ENCODE measurements at regions not wholly inside any gene's neighbourhood (a gene's known extent, or its start where the extent isn't known, plus 50 kb on each side); places are given as distances from the start of the nearest gene placed in this dataset.

DNA sequence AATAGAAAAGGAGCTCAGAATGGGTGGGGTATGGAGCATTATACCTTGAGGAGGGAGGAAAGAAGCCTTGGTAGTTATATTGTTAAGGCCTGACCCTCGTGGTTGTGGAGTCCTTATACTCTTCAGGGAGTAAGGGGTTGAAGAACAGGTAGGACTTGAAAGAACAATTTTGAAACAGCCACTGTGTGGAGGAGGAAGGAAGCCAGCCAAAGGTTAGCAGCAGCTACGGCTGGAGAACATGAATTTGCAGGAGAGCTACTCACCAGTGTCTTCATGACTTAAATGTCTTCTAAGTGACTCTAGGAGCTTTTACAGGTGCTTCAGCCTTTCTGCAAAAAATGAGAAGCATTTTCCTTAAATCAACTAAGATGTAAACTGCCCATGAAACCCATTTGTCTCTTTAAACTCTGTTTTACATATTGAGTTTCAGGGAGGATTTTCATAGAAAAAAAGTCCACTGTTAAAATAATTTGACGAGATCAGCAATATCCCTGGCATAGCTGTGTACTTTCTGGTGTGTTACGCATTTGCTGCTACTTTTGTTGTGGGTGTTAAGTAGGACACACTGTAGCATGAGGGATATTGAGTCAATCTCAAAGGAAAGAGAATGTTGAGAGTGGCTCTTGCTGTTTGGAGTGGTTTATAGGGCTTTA is 110.6 kb upstream of the ELL2 start:
- no peaks in the 10 kb centered on the region for H3K36me3 ChIP-seq (ENCODE audit: control insufficient read depth, insufficient read depth, low read length)

GRCh38 chr5:96070622-96071225 is 109.1 kb upstream of the ELL2 start:
- Histone ChIP-seq H3K36me3 (ENCODE audit: control insufficient read depth, insufficient read depth, low read length) (no peaks in the 10 kb centered on the region), H2AFZ (no peak overlapping the region), H3K4me2 (ENCODE audit: low read length) (no peak overlapping the region), H3K4me1 (peaks cover 3% of the 10 kb centered on the region), H3K9ac (no peak overlapping the region), H3K79me2 (no peaks in the 10 kb centered on the region), H3K27ac (no peak overlapping the region), H3K9me3 (ENCODE audit: control insufficient read depth, low read length) (no peaks in the 10 kb centered on the region), H3K4me3 (ENCODE audit: low read depth, low read length) (no peak overlapping the region), H3K27me3 (ENCODE audit: control insufficient read depth, insufficient read depth, low read length) (no peaks in the 10 kb centered on the region)
- TF ChIP-seq CTCF (IDR thresholded peaks at IDR 0.05): no peak

More for the DNA sequence above, 110.6 kb upstream of the ELL2 start:
- no peak overlapping the region for H2AFZ ChIP-seq
- no peaks in the 10 kb centered on the region for H3K4me1 ChIP-seq
- no peaks in the 10 kb centered on the region for H3K27me3 ChIP-seq (ENCODE audit: control insufficient read depth, insufficient read depth, low read length)
- no peaks in the 10 kb centered on the region for H3K79me2 ChIP-seq
- H3K9ac ChIP-seq: no peak overlapping the region
- H3K27ac ChIP-seq: no peak overlapping the region
- no peaks in the 10 kb centered on the region for H3K9me3 ChIP-seq (ENCODE audit: control insufficient read depth, low read length)
- no peak overlapping the region for H3K4me2 ChIP-seq (ENCODE audit: low read length)
- no peak for TF ChIP-seq CTCF (IDR thresholded peaks at IDR 0.05)
- H3K4me3 ChIP-seq (ENCODE audit: low read depth, low read length): no peak overlapping the region

DNA sequence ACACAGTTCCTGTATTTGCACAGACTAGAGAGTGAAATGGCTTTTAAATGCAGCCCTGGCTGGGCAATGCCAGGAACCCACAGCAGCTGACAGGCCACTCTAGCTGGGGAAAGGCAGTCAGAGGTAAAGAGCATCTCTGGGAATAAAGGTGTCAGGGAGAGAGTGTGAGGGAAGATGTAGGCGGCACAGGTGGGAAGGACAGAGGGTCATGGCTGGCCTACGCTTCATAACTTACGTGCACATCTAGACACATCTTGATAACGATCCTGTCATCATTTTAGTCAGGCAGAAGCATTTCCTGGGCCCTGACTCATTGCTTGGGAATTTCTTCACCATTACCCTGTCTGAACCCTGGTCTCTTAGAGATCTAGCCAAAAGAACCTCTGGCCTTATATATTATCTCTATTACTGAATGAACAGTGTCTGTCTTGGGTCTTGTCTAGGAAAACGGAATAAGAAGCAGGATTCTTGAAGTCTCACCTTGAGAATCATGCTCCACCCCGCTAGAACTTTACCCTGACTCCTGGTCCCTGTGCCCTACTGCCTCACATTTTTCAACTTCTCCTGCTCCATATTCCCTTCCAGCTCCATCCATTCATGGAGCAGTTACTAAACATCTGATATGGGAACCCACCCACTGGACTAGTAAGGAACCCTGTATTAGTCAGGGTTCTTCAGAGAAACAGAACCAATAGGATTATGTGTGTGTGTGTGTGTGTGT is 106.4 kb upstream of the ELL2 start:
- Histone ChIP-seq H3K36me3 (ENCODE audit: control insufficient read depth, insufficient read depth, low read length) (no peaks in the 10 kb centered on the region), H2AFZ (peak overlapping the region; percentile 50), H3K27ac (no peak overlapping the region), H3K4me1 (peaks cover 3% of the 10 kb centered on the region), H3K79me2 (no peaks in the 10 kb centered on the region), H3K4me2 (ENCODE audit: low read length) (no peak overlapping the region), H3K4me3 (ENCODE audit: low read depth, low read length) (no peak overlapping the region), H3K9me3 (ENCODE audit: control insufficient read depth, low read length) (no peaks in the 10 kb centered on the region), H3K27me3 (ENCODE audit: control insufficient read depth, insufficient read depth, low read length) (no peaks in the 10 kb centered on the region), H3K9ac (no peak overlapping the region)
- no peak for TF ChIP-seq CTCF (IDR thresholded peaks at IDR 0.05)

GRCh38 chr5:96067251-96067650 is 105.6 kb upstream of the ELL2 start:
- H3K27ac ChIP-seq: no peak overlapping the region
- TF ChIP-seq CTCF (IDR thresholded peaks at IDR 0.05): no peak

More at GRCh38 chr5:96067251-96067650, 105.6 kb upstream of the ELL2 start:
- Histone ChIP-seq H3K9me3 (ENCODE audit: control insufficient read depth, low read length) (no peaks in the 10 kb centered on the region), H3K9ac (no peak overlapping the region), H3K4me2 (ENCODE audit: low read length) (no peak overlapping the region), H3K79me2 (no peaks in the 10 kb centered on the region), H3K27me3 (ENCODE audit: control insufficient read depth, insufficient read depth, low read length) (no peaks in the 10 kb centered on the region), H3K4me3 (ENCODE audit: low read depth, low read length) (no peak overlapping the region), H3K4me1 (peaks cover 3% of the 10 kb centered on the region), H2AFZ (peak overlapping the region; percentile 50), H3K36me3 (ENCODE audit: control insufficient read depth, insufficient read depth, low read length) (no peaks in the 10 kb centered on the region)

All from parathyroid adenoma (tissue), 2 donors.